ENCODE measurements at regions not wholly inside any gene's neighbourhood (a gene's known extent, or its start where the extent isn't known, plus 50 kb on each side); places are given as distances from the start of the nearest gene placed in this dataset.

GRCh38 chr11:69999721-70000120, 78.4 kb upstream of the ANO1 start:
- Histone ChIP-seq H3K4me1 (ENCODE audit: control insufficient read depth in 1 of 2, insufficient read depth in 2 of 2, low read length in 2 of 2) (no peaks in the 10 kb centered on the region), H3K27me3 (ENCODE audit: low read depth, low read length) (no peaks in the 10 kb centered on the region), H3K4me3 (ENCODE audit: low read depth in 1 of 2, low read length in 2 of 2) (no peak overlapping the region), H3K9me3 (ENCODE audit: control insufficient read depth in 1 of 2, low read length in 2 of 2) (peaks cover 0 to under 1% of the 10 kb centered on the region in 2 donors), H3K27ac (ENCODE audit: low read length) (no peak overlapping the region), H3K36me3 (ENCODE audit: control insufficient read depth in 1 of 2, insufficient read depth in 2 of 2, low read length in 2 of 2) (no peaks in the 10 kb centered on the region)

GRCh38 chr11:70000228-70000627, 77.9 kb upstream of the ANO1 start:
- Histone ChIP-seq H3K4me3 (ENCODE audit: low read depth in 1 of 2, low read length in 2 of 2) (no peak overlapping the region), H3K9me3 (ENCODE audit: control insufficient read depth in 1 of 2, low read length in 2 of 2) (no peaks in the 10 kb centered on the region), H3K36me3 (ENCODE audit: control insufficient read depth in 1 of 2, insufficient read depth in 2 of 2, low read length in 2 of 2) (no peaks in the 10 kb centered on the region), H3K27me3 (ENCODE audit: low read depth, low read length) (no peaks in the 10 kb centered on the region), H3K27ac (ENCODE audit: low read length) (no peak overlapping the region), H3K4me1 (ENCODE audit: control insufficient read depth in 1 of 2, insufficient read depth in 2 of 2, low read length in 2 of 2) (no peaks in the 10 kb centered on the region)

DNA sequence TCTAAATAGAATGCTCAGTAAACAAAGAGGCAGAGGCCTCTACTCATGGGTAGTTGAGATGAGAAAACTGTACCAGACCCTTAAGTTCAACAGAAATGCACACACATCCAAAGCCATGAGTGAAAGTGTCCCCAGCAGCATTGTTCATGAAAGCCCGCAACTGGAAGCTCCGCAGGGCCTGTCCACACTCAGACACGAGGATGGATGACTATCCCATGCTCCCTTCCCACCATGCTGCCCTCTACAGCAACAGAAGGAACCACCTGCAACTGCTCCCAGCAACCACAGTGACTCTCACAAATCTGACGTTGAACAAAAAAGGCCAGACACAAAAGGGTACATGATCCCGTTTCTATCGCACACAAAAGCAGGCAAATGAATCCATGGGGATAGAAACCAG, 76.9 kb upstream of the ANO1 start:
- no peak overlapping the region for H3K4me3 ChIP-seq (ENCODE audit: low read depth in 1 of 2, low read length in 2 of 2)
- H3K27ac ChIP-seq (ENCODE audit: low read length) = no peak overlapping the region
- H3K9me3 ChIP-seq (ENCODE audit: control insufficient read depth in 1 of 2, low read length in 2 of 2) = no peaks in the 10 kb centered on the region
- no peaks in the 10 kb centered on the region for H3K27me3 ChIP-seq (ENCODE audit: low read depth, low read length)
- no peaks in the 10 kb centered on the region for H3K36me3 ChIP-seq (ENCODE audit: control insufficient read depth in 1 of 2, insufficient read depth in 2 of 2, low read length in 2 of 2)
- H3K4me1 ChIP-seq (ENCODE audit: control insufficient read depth in 1 of 2, insufficient read depth in 2 of 2, low read length in 2 of 2) = no peaks in the 10 kb centered on the region

DNA sequence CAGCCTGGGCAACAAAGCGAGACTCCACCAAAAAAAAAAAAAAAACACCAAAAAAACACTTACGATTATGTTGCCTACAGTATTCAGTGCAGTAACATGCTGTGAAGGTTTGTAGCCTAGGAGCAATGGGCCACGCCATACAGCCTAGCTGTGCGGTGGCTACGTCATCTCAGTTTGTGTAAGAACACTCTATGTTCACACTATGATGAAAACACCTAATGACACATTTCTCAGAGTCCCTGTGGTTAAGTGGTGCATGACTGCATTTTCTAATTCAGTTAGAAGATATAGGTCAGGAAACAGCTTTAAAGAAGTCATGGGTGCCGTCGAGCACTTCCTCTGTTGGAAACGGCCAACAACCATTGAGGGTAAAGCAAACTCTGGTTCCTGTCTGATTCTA, 75.7 kb upstream of the ANO1 start:
- Histone ChIP-seq H3K4me3 (ENCODE audit: low read depth in 1 of 2, low read length in 2 of 2) (no peak overlapping the region), H3K36me3 (ENCODE audit: control insufficient read depth in 1 of 2, insufficient read depth in 2 of 2, low read length in 2 of 2) (no peaks in the 10 kb centered on the region), H3K4me1 (ENCODE audit: control insufficient read depth in 1 of 2, insufficient read depth in 2 of 2, low read length in 2 of 2) (no peaks in the 10 kb centered on the region)

DNA sequence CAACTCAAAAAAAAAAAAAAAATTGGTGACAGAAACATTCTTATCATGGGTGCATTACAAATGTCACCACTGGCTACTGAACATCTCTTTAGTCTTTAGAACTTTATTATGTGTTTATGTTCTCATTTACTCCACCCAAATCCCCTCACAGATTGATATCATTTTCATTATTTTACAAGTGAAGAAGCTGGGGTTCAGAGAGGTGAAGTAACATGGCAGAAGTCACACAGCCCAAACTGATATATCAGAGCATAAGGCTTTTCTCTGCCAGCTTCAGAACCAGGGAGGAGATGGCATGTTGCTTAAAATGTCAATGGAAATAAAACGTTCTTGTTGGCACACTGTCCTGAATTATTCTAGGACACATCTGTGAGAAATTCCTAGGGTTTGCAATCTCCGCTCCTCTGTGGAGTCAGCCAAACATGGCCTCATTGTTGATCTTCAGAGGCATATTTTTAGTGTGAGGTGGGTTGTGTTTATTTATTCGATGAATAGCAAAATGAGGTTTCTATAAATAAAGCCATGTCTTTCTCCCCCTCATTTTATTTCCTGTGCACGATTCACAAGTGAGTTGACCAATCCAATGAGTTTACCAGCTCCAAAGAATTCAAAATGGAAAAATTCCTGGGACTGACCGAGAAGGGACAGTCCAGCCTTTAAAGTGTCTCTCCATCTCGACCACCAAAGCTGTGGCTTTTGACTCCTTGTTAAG, 72.9 kb upstream of the ANO1 start:
- Histone ChIP-seq H3K27me3 (ENCODE audit: low read depth, low read length) (no peaks in the 10 kb centered on the region), H3K4me3 (ENCODE audit: low read depth in 1 of 2, low read length in 2 of 2) (no peak overlapping the region), H3K27ac (ENCODE audit: low read length) (no peak overlapping the region), H3K9me3 (ENCODE audit: control insufficient read depth in 1 of 2, low read length in 2 of 2) (no peaks in the 10 kb centered on the region), H3K36me3 (ENCODE audit: control insufficient read depth in 1 of 2, insufficient read depth in 2 of 2, low read length in 2 of 2) (no peaks in the 10 kb centered on the region), H3K4me1 (ENCODE audit: control insufficient read depth in 1 of 2, insufficient read depth in 2 of 2, low read length in 2 of 2) (no peaks in the 10 kb centered on the region)

More for the DNA sequence above, 75.7 kb upstream of the ANO1 start:
- H3K9me3 ChIP-seq (ENCODE audit: control insufficient read depth in 1 of 2, low read length in 2 of 2) = no peaks in the 10 kb centered on the region
- H3K27me3 ChIP-seq (ENCODE audit: low read depth, low read length) = no peaks in the 10 kb centered on the region
- H3K27ac ChIP-seq (ENCODE audit: low read length) = no peak overlapping the region

DNA sequence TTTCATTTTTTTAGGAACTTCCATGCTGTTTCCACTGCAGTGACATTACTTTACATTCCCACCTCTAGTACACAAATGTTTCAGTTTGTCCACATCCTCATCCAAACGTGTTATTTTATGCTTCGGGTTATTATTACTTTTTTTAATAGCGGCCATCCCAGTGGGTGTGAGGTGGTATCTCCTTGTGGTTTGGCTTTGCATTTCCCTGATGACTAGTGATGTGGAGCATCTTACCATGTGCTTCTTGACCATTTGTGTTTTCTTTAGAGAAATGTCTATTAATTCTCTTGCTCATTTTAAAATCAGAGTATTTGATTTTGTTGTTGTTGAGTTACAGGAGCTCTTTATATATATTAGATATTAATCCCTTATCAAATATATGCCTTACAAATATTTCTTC, 70.3 kb upstream of the ANO1 start:
- Histone ChIP-seq H3K4me1 (ENCODE audit: control insufficient read depth in 1 of 2, insufficient read depth in 2 of 2, low read length in 2 of 2) (no peaks in the 10 kb centered on the region), H3K9me3 (ENCODE audit: control insufficient read depth in 1 of 2, low read length in 2 of 2) (no peaks in the 10 kb centered on the region), H3K4me3 (ENCODE audit: low read depth in 1 of 2, low read length in 2 of 2) (no peak overlapping the region), H3K27ac (ENCODE audit: low read length) (no peak overlapping the region), H3K27me3 (ENCODE audit: low read depth, low read length) (no peaks in the 10 kb centered on the region), H3K36me3 (ENCODE audit: control insufficient read depth in 1 of 2, insufficient read depth in 2 of 2, low read length in 2 of 2) (no peaks in the 10 kb centered on the region)

DNA sequence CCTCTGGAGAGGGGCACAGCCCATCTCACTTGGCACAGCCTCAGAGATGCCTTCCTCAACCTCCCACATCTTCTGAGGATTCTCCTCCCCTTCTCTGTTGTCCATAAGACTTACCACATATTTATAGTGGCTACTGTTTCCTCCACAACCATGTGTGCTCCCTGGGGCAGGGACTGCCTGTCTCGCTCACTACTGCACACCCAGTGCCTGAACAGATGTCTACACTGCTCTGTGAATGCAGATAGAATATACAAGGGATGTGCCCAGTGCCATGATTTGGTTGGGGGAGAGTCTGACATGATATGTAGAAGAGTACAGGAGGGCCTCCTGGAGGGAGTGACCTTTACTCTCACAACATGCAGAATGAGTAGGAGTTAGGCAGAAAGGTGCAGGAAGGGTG, 67.3 kb upstream of the ANO1 start:
- Histone ChIP-seq H3K4me1 (ENCODE audit: control insufficient read depth in 1 of 2, insufficient read depth in 2 of 2, low read length in 2 of 2) (no peaks in the 10 kb centered on the region), H3K27ac (ENCODE audit: low read length) (no peak overlapping the region), H3K27me3 (ENCODE audit: low read depth, low read length) (no peaks in the 10 kb centered on the region), H3K4me3 (ENCODE audit: low read depth in 1 of 2, low read length in 2 of 2) (no peak overlapping the region), H3K9me3 (ENCODE audit: control insufficient read depth in 1 of 2, low read length in 2 of 2) (no peaks in the 10 kb centered on the region), H3K36me3 (ENCODE audit: control insufficient read depth in 1 of 2, insufficient read depth in 2 of 2, low read length in 2 of 2) (no peaks in the 10 kb centered on the region)

GRCh38 chr11:70012134-70012733, 65.9 kb upstream of the ANO1 start:
- H3K27ac ChIP-seq (ENCODE audit: low read length) = no peak overlapping the region
- no peaks in the 10 kb centered on the region for H3K36me3 ChIP-seq (ENCODE audit: control insufficient read depth in 1 of 2, insufficient read depth in 2 of 2, low read length in 2 of 2)
- H3K27me3 ChIP-seq (ENCODE audit: low read depth, low read length) = no peaks in the 10 kb centered on the region
- H3K9me3 ChIP-seq (ENCODE audit: control insufficient read depth in 1 of 2, low read length in 2 of 2) = no peaks in the 10 kb centered on the region
- no peaks in the 10 kb centered on the region for H3K4me1 ChIP-seq (ENCODE audit: control insufficient read depth in 1 of 2, insufficient read depth in 2 of 2, low read length in 2 of 2)
- no peak overlapping the region for H3K4me3 ChIP-seq (ENCODE audit: low read depth in 1 of 2, low read length in 2 of 2)

- no peak overlapping the region for H3K4me3 ChIP-seq (ENCODE audit: low read depth in 1 of 2, low read length in 2 of 2)
- H3K36me3 ChIP-seq (ENCODE audit: control insufficient read depth in 1 of 2, insufficient read depth in 2 of 2, low read length in 2 of 2) = no peaks in the 10 kb centered on the region
- no peaks in the 10 kb centered on the region for H3K9me3 ChIP-seq (ENCODE audit: control insufficient read depth in 1 of 2, low read length in 2 of 2)
- no peaks in the 10 kb centered on the region for H3K4me1 ChIP-seq (ENCODE audit: control insufficient read depth in 1 of 2, insufficient read depth in 2 of 2, low read length in 2 of 2)
- H3K27ac ChIP-seq (ENCODE audit: low read length) = no peak overlapping the region
- H3K27me3 ChIP-seq (ENCODE audit: low read depth, low read length) = no peaks in the 10 kb centered on the region
Observed at GRCh38 chr11:70014291-70014690, 63.8 kb upstream of the ANO1 start.

- Histone ChIP-seq H3K36me3 (ENCODE audit: control insufficient read depth in 1 of 2, insufficient read depth in 2 of 2, low read length in 2 of 2) (no peaks in the 10 kb centered on the region), H3K9me3 (ENCODE audit: control insufficient read depth in 1 of 2, low read length in 2 of 2) (no peaks in the 10 kb centered on the region), H3K27me3 (ENCODE audit: low read depth, low read length) (no peaks in the 10 kb centered on the region), H3K4me1 (ENCODE audit: control insufficient read depth in 1 of 2, insufficient read depth in 2 of 2, low read length in 2 of 2) (no peaks in the 10 kb centered on the region), H3K27ac (ENCODE audit: low read length) (no peak overlapping the region), H3K4me3 (ENCODE audit: low read depth in 1 of 2, low read length in 2 of 2) (no peak overlapping the region)
Observed at GRCh38 chr11:70016666-70017367, 61.3 kb upstream of the ANO1 start.

GRCh38 chr11:70018816-70019215, 59.3 kb upstream of the ANO1 start:
- Histone ChIP-seq H3K27ac (ENCODE audit: low read length) (no peak overlapping the region), H3K9me3 (ENCODE audit: control insufficient read depth in 1 of 2, low read length in 2 of 2) (no peaks in the 10 kb centered on the region), H3K4me3 (ENCODE audit: low read depth in 1 of 2, low read length in 2 of 2) (no peak overlapping the region), H3K27me3 (ENCODE audit: low read depth, low read length) (no peaks in the 10 kb centered on the region), H3K36me3 (ENCODE audit: control insufficient read depth in 1 of 2, insufficient read depth in 2 of 2, low read length in 2 of 2) (no peaks in the 10 kb centered on the region), H3K4me1 (ENCODE audit: control insufficient read depth in 1 of 2, insufficient read depth in 2 of 2, low read length in 2 of 2) (no peaks in the 10 kb centered on the region)

Measured in muscle layer of duodenum (tissue), 2 donors.